ENCODE measurements at regions not wholly inside any gene's neighbourhood (a gene's known extent, or its start where the extent isn't known, plus 50 kb on each side); places are given as distances from the start of the nearest gene placed in this dataset.

GRCh38 chr7:10122551-10123100 is 851.0 kb upstream of the PHF14 start:
- no peak overlapping the region for H2AFZ ChIP-seq (replicated peaks; ENCODE audit: low read length, poor library complexity)
- in situ Hi-C loops (cut with MboI; ENCODE audit: low sequenced_read_pairs): no loop called here

More at GRCh38 chr7:10122551-10123100, 851.0 kb upstream of the PHF14 start:
- Histone ChIP-seq H2BK15ac (ENCODE audit: low read depth, low read length) (no peak overlapping the region), H4K5ac (ENCODE audit: low read depth, low read length) (no peak overlapping the region), H3K23ac (ENCODE audit: low read depth, low read length) (no peak overlapping the region), H3K18ac (ENCODE audit: low read depth, low read length) (no peak overlapping the region), H2AK5ac (ENCODE audit: low read depth, low read length) (no peak overlapping the region), H3K4ac (ENCODE audit: low read depth, low read length) (no peak overlapping the region), H3K9ac (ENCODE audit: low read depth, low read length) (no peak overlapping the region), H3K36me3 (ENCODE audit: control insufficient read depth, insufficient read depth, low read length) (no peaks in the 10 kb centered on the region), H2AK9ac (replicated peaks; ENCODE audit: low read depth, low read length, poor library complexity) (no peak overlapping the region), H3K4me3 (ENCODE audit: insufficient read depth, low read depth, low read length) (no peak overlapping the region), H3K9me3 (ENCODE audit: control insufficient read depth, insufficient read depth, low read length) (peaks cover 17% of the 10 kb centered on the region), H2BK120ac (ENCODE audit: low read depth, low read length) (no peak overlapping the region), H4K20me1 (ENCODE audit: insufficient read depth, low read length) (no peaks in the 10 kb centered on the region), H3K14ac (replicated peaks; ENCODE audit: low read depth, low read length) (no peak overlapping the region), H3K27me3 (ENCODE audit: control insufficient read depth, insufficient read depth, low read length) (no peaks in the 10 kb centered on the region), H3K9me1 (ENCODE audit: insufficient read depth, low read length) (no peaks in the 10 kb centered on the region), H3K79me1 (ENCODE audit: low read depth in 1 of 2, low read length in 2 of 2) (no peaks in the 10 kb centered on the region), H3K56ac (ENCODE audit: extremely low read depth, insufficient read depth, low read length) (no peak overlapping the region), H2BK20ac (ENCODE audit: low read depth, low read length) (no peak overlapping the region), H2BK5ac (ENCODE audit: low read depth, low read length, poor library complexity, severe bottlenecking) (no peak overlapping the region), H3K4me2 (ENCODE audit: low read depth, low read length) (no peak overlapping the region), H3K27ac (ENCODE audit: insufficient read depth, low read length) (no peak overlapping the region), H4K8ac (ENCODE audit: low read depth in 2 of 2, low read length in 2 of 2) (no peak overlapping the region), H4K91ac (ENCODE audit: insufficient read depth, low read depth, low read length) (no peak overlapping the region), H3K4me1 (ENCODE audit: control insufficient read depth, insufficient read depth, low read length) (no peaks in the 10 kb centered on the region)
- WGBS, 2 experiments (ENCODE audit: extremely low coverage in 2 of 2, insufficient read length in 1 of 2): 0% methylated on average over 2 of the region's 4 CpGs; no CpG with 5 or more reads in 1 of the 2 experiments
- ChIA-PET POLR2A (ENCODE audit: unreplicated experiment) (no interaction called here), CTCF (no interaction called here)
- TF ChIP-seq FOS (IDR thresholded peaks at IDR 0.05; ENCODE audit: low read depth, low read length): no peak
- intact Hi-C loops (cut with micrococcal nuclease) (no loop called here), dilution Hi-C loops (cut with HindIII; ENCODE audit: low sequenced_read_pairs, unreplicated experiment) (no loop called here)
- no peak for DNase-seq
- no peak for ATAC-seq (ENCODE audit: low read depth)
- BruUV-seq (replicated peaks): no TSS peak

Data from IMR-90 (cell line).